GM19468 (cell line): ENCODE measurements at regions not wholly inside any gene's neighbourhood (a gene's known extent, or its start where the extent isn't known, plus 50 kb on each side); places are given as distances from the start of the nearest gene placed in this dataset.
"Not testable (repeated sequence)": the region's sequence is repeated elsewhere in the genome, so short reads cannot be mapped to it uniquely, and the experiment has no call there.

Experiments used
- ATAC-seq: cut with Tn5 transposase; IDR thresholded peaks from one replicate; pipeline ENCODE4 v1.9.1; 2021; ENCODE audit warnings: mild to moderate bottlenecking, moderate library complexity, moderate number of reproducible peaks; ENCODE audit not compliant: unreplicated experiment; ENCODE audit errors: extremely low read depth

- ATAC-seq, result no peak
Observed at GRCh38 chr6:19690325-19691075, 146.7 kb upstream of the ID4 start.

GRCh38 chr6:19691465-19692167 lies 145.6 kb upstream of the ID4 start:
- ATAC-seq, result no peak

DNA sequence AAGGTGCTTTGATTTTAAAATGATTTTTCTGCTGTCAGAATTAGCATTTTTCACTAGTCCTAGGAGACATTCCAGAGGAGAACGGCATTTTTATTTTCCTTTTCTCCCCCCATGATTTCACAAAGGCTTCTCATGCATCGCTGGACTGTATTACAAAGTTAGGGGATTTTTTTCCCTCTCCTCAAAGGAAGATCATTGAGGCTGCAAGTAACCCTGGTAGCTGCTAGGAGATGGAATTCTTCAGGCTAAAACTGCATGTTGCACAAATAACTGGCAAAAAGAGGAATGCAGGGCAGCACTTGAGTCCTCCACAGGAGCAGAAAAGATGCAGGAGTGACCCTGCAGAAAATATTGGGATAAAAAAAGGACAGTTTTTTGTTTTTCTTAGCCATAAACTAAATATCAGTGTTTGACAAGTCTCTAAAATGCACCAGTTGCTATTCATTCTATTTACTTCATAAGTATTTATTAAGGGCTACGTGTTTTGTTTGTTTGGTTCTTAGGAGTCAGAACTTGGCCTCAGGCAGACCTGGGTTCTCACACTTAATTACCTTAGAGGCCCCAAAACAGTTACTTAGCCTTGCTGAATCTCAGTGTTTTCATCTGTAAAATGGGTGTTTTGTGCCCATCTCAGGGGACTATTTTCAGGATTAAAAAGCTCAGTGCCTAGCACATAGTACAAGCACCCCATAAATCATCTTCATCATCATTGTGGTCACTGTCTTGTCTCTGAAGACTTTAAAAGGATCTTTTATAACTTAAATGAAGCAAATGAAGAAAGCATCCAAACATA lies 144.5 kb upstream of the ID4 start:
- no peak for ATAC-seq

DNA sequence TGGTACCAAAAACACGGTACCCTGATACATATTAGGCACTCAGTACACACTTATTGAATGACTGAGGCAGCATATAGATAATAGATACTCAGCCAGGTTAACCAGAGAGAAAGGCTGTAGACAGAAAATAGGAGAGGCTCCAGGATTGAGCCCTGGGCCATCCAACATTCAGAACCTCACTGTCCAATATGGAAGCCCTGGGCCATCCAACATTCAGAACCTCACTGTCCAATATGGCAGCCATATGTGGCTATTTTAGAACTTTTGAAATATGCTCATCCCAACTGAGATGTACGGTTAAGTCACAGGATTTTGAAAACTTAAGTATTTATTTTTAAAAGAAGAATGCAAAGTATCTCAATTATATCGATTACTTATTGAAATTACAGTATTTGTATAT lies 142.5 kb upstream of the ID4 start:
- ATAC-seq, result no peak

GRCh38 chr6:19697744-19698290 lies 139.4 kb upstream of the ID4 start:
- ATAC-seq, result no peak

- ATAC-seq, result no peak
Observed at GRCh38 chr6:19699932-19700331, 137.2 kb upstream of the ID4 start.

- ATAC-seq, result no peak
Observed at GRCh38 chr6:19705606-19706005, 131.6 kb upstream of the ID4 start.

DNA sequence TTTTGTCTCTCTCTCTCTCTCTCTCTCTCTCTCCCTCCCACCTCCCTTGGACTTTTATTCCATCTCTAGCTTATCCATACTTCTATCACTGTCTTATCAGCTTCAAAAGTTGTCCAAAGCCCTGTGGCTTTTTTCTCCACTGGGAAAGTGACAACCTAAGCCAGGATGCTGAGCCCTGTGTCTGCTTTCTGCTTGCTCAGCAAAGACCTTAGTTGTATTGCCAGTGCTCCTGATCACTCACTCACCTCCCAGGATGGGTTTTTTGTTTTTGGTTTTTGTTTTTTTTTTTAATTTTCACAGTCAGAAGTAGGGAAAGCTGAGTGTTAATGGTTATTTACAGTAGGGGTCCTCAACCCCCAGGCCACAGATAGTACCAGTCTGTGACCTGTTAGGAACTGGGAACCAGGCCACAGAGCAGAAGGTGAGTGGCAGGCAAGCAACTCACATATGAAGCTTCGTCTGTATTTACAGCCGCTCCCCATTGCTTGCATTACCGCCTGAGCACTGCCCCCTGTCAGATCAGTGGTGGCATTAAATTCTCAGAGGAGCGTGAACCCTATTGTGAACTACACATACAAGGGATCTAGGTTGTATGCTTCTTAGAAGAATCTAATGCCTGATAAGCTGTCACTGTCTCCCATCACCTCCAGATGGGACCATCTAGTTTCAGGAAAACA lies 125.0 kb upstream of the ID4 start:
- ATAC-seq, result no peak

DNA sequence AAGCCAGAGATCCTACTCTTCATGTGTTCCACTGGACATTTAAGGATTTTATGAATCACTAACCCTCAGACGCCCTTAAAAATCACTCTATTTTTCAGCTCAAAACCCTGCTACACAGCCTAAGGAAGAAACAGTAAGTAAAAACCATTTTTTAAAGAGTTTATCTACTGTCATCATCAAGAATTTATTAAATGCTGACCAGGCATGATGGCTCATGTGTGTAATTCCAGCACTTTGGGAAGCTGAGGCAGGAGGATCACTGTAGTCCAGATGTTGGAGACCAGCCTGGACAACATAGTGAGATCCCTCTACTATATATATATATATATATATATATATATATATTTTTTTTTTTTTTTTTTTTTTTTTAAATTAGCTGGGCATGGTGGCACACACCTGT lies 124.2 kb upstream of the ID4 start:
- no peak for ATAC-seq

DNA sequence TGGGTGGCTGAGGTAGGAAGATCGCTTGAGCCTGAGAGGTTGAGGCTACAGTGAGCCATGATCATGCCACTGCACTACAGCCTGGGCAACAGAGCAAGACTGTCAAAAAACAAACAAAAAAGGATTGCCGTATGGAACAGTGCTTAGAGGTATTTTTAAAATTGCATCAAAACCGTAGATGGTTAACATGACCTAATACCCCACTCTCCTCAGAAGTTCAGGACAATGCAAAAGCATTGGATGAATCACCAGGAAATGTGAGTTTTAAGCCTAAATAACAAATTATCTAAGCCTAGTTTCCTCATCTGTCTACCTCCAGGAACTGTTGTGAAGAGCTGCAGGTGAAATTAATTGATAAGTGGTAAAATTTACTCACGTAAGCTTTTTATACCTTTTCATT lies 123.8 kb upstream of the ID4 start:
- ATAC-seq, result no peak

DNA sequence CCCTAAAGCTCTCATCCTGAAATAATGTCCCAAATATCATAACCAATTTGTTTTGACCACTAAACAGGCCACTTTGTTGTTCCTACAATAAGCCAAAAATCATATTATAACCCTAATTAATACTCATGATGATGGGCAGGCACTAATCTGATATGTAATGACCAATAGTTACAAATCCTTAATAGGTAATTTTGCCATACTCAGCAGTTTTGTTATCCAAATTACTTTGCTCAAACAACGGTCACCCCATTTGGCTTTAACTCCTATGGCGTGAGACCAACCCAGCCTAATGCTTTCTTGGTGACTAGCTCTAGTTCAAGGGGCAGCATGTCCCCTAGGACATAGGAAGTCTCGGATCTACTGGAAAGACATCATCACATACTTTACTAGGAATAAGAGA lies 123.2 kb upstream of the ID4 start:
- ATAC-seq, result no peak

- no peak for ATAC-seq
Observed at GRCh38 chr6:19714434-19715166, 122.6 kb upstream of the ID4 start.

- ATAC-seq, result no peak
Observed at GRCh38 chr6:19715167-19715551, 122.0 kb upstream of the ID4 start.

GRCh38 chr6:19719691-19720128 lies 117.5 kb upstream of the ID4 start:
- no peak for ATAC-seq

DNA sequence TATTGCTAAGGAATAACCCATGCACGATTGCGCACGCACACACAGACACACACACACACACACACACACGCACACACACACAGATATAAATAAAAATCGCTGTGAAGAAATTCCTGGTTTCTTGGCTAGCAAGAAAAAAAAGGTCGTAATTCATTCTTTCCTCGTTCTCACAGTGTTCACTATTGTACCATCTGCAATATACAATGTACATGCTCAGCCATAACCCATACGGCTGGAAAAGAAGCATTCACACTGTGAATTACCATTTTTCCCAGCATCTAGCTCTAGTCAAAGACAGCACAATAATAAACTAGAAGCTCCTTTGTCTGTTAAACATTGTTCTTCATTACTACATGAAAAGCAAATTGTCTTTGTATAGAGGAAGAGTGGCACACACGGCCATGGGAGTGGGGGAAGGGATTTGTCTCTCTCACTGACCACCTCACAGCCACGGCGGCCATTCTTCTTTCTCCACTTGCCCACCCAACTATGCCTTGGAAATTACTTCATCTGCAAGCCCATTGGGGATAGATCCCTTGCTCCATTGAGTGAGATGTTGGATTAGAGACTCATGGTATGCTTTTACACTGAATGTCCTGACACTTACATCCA lies 115.3 kb upstream of the ID4 start:
- no peak for ATAC-seq

DNA sequence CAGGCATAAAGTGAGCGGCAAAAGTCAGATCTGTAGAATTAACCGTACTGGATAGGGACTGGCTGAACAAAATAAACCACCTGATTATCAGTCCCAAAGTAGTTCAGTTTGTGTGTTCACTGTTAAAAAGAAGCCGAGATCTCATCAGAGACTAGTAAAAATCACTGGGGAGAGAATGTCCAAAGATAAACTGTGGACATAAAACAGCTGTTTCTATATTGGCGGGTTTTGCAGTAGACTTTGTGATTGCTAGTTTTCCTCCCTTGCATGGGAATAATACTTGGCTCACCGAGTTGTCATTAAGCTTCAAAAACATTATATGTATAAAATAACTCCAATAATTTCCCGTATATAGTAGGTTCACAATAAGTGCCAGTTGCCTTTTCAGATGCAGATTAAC lies 114.2 kb upstream of the ID4 start:
- no peak for ATAC-seq

DNA sequence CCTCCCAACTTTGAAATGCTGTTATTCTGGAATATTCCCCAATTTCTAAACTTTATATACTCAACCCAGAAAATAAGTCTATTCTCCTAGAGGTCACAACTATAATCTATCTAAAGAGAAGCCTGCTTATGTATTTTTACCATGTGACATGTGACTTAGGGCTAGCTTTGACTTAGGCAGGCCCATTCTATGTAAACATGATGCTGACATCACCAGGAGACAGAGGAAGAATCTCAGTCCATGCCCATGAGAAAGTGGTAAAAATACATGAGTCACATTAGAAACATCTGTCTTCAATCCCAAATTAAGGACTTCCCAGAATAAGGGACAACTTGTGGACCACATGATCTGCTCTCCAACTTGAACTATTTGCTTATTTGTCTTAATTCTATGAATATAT lies 113.6 kb upstream of the ID4 start:
- ATAC-seq, result no peak

DNA sequence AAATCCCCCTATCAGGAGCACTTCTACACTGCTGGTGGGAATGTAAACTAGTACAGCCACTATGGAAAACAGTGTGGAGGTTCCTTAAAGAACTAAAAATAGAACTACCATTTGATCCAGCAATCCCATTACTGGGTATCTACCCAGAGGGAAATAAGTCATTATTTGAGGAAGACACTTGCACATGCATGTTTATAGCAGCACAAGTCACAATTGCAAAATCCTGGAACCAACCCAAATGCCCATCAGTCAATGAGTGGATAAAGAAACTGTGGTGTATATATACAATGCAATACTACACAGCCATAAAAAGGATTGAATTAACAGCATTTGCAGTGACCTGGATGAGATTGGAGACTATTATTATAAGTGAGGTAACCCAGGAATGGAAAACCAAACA lies 111.7 kb upstream of the ID4 start:
- not testable (repeated sequence) for ATAC-seq

DNA sequence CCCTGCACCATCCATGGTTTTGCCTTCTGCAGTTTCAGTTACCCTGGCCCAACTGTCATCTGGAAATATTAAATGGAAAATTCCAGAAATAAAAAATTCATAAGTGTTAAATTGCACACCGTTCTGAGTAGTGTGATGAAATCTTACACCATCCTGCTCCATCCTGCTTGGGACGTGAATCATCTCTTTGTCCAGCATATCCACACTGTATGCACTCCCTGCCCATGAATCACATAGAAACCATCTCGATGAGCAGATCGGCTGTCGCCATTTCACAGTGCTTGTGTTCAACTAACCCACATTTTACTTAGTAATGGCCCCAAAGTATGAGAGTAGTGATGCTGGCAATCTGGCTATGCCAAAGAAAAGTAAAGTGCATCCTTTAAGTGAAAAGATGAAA lies 105.9 kb upstream of the ID4 start:
- no peak for ATAC-seq
